GM10248 (cell line): ENCODE measurements at regions not wholly inside any gene's neighbourhood (a gene's known extent, or its start where the extent isn't known, plus 50 kb on each side); places are given as distances from the start of the nearest gene placed in this dataset.

Experiments
- CTCF ChIA-PET: fragments of 300-600 bp; sonication (Branson Sonifier 250); formaldehyde crosslinking; extraction: SDS; loops from one replicate; lab custom pipeline; 2021; ENCODE audit warnings: antibody characterized with exemption; lab: Yijun Ruan, JAX
- POLR2A ChIA-PET: fragments of 350-650 bp; sonication (Branson Sonifier 250); formaldehyde crosslinking; extraction: SDS; loops from one replicate; lab custom pipeline; 2020; ENCODE audit warnings: antibody characterized with exemption; lab: Yijun Ruan, JAX
- DNase-seq: peaks from one replicate; pipeline ENCODE4 v3.0.0; 2012; ENCODE audit errors: extremely low spot score
- TF ChIP-seq, protein P1 (sequence below): IDR thresholded peaks from 2 replicates; pipeline ENCODE4 v1.5.1; 2012; ENCODE audit warnings: mild to moderate bottlenecking, low read depth; ENCODE audit errors: extremely low read depth, missing control alignments, control extremely low read depth

- CTCF ChIA-PET: no interaction called here
- POLR2A ChIA-PET: no interaction called here
Measured at GRCh38 chr14:82153689-82154088, 620.0 kb upstream of the SEL1L start.

GRCh38 chr14:82159624-82160023 is 626.0 kb upstream of the SEL1L start:
- TF ChIP-seq, protein P1, sequence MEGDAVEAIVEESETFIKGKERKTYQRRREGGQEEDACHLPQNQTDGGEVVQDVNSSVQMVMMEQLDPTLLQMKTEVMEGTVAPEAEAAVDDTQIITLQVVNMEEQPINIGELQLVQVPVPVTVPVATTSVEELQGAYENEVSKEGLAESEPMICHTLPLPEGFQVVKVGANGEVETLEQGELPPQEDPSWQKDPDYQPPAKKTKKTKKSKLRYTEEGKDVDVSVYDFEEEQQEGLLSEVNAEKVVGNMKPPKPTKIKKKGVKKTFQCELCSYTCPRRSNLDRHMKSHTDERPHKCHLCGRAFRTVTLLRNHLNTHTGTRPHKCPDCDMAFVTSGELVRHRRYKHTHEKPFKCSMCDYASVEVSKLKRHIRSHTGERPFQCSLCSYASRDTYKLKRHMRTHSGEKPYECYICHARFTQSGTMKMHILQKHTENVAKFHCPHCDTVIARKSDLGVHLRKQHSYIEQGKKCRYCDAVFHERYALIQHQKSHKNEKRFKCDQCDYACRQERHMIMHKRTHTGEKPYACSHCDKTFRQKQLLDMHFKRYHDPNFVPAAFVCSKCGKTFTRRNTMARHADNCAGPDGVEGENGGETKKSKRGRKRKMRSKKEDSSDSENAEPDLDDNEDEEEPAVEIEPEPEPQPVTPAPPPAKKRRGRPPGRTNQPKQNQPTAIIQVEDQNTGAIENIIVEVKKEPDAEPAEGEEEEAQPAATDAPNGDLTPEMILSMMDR: no peak
- POLR2A ChIA-PET: no interaction called here
- DNase-seq: no peak
- CTCF ChIA-PET: no interaction called here

More at GRCh38 chr14:82153689-82154088, 620.0 kb upstream of the SEL1L start:
- no peak for DNase-seq
- TF ChIP-seq, protein P1: no peak

DNA sequence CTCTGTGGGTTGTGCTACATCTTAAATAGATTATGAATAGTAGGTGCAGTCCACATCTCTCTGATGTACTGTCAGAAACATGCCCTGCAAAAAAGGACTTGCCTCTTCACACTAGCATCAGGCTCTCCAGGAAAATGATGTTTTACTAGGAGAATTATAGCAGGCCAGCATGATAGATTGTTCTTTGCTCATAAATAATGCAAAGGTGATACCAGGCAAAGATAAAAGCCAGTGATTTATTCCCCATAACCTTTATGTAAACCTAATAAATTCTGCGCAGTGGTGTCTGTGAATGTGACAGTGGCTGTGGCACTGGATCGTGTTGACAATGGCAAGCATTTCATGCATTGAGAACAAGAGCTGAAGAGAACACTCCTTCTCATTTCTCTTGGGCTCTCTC is 646.5 kb upstream of the SEL1L start:
- DNase-seq: no peak
- POLR2A ChIA-PET: no interaction called here
- CTCF ChIA-PET: no interaction called here
- TF ChIP-seq, protein P1: no peak

GRCh38 chr14:82182646-82183045 is 649.0 kb upstream of the SEL1L start:
- CTCF ChIA-PET: interaction anchor here (1.0 kb wide), 1 partner anchor 10 kb away, joined by 3 read pairs; no protein-coding TSS in a partner anchor
- no peak for DNase-seq
- POLR2A ChIA-PET: no interaction called here
- TF ChIP-seq, protein P1: no peak

- ChIA-PET POLR2A (no interaction called here), CTCF (interaction anchor here (1.4 kb wide), 1 partner anchor 14 kb away, joined by 3 read pairs; no protein-coding TSS in a partner anchor)
- DNase-seq: no peak
- TF ChIP-seq, protein P1: no peak
Measured at GRCh38 chr14:82190742-82191141, 657.1 kb upstream of the SEL1L start.

- no peak for DNase-seq
- CTCF ChIA-PET: interaction anchor here (0.9 kb wide), 1 partner anchor 9 kb away, joined by 3 read pairs; no protein-coding TSS in a partner anchor
- TF ChIP-seq, protein P1: no peak
- POLR2A ChIA-PET: interaction anchor here (0.6 kb wide), 1 partner anchor 571 kb away, joined by 3 read pairs; no protein-coding TSS in a partner anchor
Measured at GRCh38 chr14:82192387-82192786, 658.7 kb upstream of the SEL1L start.
